ENCODE measurements at regions not wholly inside any gene's neighbourhood (a gene's known extent, or its start where the extent isn't known, plus 50 kb on each side); places are given as distances from the start of the nearest gene placed in this dataset.
"Not testable (repeated sequence)": the region's sequence is repeated elsewhere in the genome, so short reads cannot be mapped to it uniquely, and the experiment has no call there.

GRCh38 chr13:74773248-74773647, 639.0 kb upstream of the KLF12 start:
- DNase-seq = no peak

GRCh38 chr13:74771964-74772363, 637.8 kb upstream of the KLF12 start:
- DNase-seq = peak; percentile 91

GRCh38 chr13:74770361-74770760, 636.2 kb upstream of the KLF12 start:
- DNase-seq = peak; percentile 95

- no peak for DNase-seq
These were observed 635.1 kb upstream of the KLF12 start for GRCh38 chr13:74769333-74769732.

- no peak for DNase-seq
These were observed 634.4 kb upstream of the KLF12 start for GRCh38 chr13:74768521-74769085.

- peak; percentile 50 for DNase-seq
These were observed 632.8 kb upstream of the KLF12 start for GRCh38 chr13:74767050-74767449.

- DNase-seq = no peak
These were observed 631.8 kb upstream of the KLF12 start for GRCh38 chr13:74765955-74766354.

GRCh38 chr13:74761801-74762757, 627.9 kb upstream of the KLF12 start:
- peak; percentile 74 for DNase-seq

GRCh38 chr13:74758188-74758587, 624.0 kb upstream of the KLF12 start:
- DNase-seq = no peak

- no peak for DNase-seq
These were observed 620.9 kb upstream of the KLF12 start for GRCh38 chr13:74755065-74755464.

- DNase-seq = no peak
These were observed 617.5 kb upstream of the KLF12 start for GRCh38 chr13:74751739-74752138.

- DNase-seq = no peak
These were observed 613.2 kb upstream of the KLF12 start for GRCh38 chr13:74747186-74747955.

GRCh38 chr13:74743992-74744391, 609.8 kb upstream of the KLF12 start:
- no peak for DNase-seq

GRCh38 chr13:74741732-74742131, 607.5 kb upstream of the KLF12 start:
- DNase-seq = no peak

GRCh38 chr13:74732736-74733385, 598.7 kb upstream of the KLF12 start:
- DNase-seq = no peak

- DNase-seq = no peak
These were observed 597.5 kb upstream of the KLF12 start for GRCh38 chr13:74731731-74732130.

- DNase-seq = no peak
These were observed 596.5 kb upstream of the KLF12 start for GRCh38 chr13:74730556-74731331.

GRCh38 chr13:74726206-74726605, 592.0 kb upstream of the KLF12 start:
- DNase-seq = no peak

GRCh38 chr13:74718232-74718842, 584.1 kb upstream of the KLF12 start:
- DNase-seq = not testable (repeated sequence)

GRCh38 chr13:74715718-74716117, 581.5 kb upstream of the KLF12 start:
- DNase-seq = no peak

GRCh38 chr13:74710006-74710405, 575.8 kb upstream of the KLF12 start:
- DNase-seq = no peak
